ENCODE measurements at regions not wholly inside any gene's neighbourhood (a gene's known extent, or its start where the extent isn't known, plus 50 kb on each side); places are given as distances from the start of the nearest gene placed in this dataset.

DNA sequence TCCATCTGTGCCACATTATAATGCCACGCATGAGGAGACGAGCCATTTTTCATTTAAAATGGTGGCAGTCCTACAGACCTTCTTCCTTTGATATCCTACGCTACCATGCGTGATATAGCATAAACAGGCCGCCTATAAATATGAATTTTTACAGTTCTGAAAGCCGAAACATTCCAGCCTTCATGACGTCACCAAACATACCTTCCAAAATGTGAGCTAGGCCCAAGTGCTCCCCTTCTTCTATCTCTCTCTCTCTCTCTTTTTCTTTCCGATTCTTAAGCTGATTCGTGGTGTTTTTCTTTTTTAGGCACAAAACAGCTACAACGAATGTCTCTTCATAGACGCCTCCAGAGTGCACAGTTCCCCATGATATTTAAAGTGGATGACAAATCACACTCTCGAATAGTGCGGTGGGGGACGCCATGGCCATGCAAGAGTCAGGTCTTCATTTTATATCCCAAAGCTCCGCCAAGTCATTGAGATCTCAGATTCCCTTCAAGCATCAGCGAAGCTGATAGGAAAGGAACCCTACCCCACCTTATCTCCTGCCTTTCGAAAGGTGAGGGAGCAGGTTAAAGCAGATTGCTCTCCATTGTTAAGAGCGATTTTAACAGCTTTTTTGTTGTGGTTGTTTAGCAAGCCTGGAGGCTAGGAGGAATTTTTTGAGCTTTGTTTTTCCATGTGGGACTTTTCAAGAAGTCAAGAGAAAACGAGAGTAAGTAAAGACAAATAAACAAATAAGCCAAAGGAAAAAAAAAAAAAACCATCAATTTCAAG, 436.3 kb downstream of the CMPK2 start:
- Histone ChIP-seq H3K4me1 (ENCODE audit: insufficient read depth, poor library complexity, severe bottlenecking) (no peaks in the 10 kb centered on the region), H3K4me3 (ENCODE audit: severe bottlenecking) (no peak overlapping the region), H3K27ac (ENCODE audit: poor library complexity, severe bottlenecking) (no peak overlapping the region), H3K36me3 (ENCODE audit: low read depth) (no peaks in the 10 kb centered on the region), H3K9me3 (ENCODE audit: severe bottlenecking) (no peaks in the 10 kb centered on the region), H3K27me3 (ENCODE audit: insufficient read depth, poor library complexity, severe bottlenecking) (no peaks in the 10 kb centered on the region)
- no peak for DNase-seq (ENCODE audit: low spot score)
- TF ChIP-seq, protein P1, sequence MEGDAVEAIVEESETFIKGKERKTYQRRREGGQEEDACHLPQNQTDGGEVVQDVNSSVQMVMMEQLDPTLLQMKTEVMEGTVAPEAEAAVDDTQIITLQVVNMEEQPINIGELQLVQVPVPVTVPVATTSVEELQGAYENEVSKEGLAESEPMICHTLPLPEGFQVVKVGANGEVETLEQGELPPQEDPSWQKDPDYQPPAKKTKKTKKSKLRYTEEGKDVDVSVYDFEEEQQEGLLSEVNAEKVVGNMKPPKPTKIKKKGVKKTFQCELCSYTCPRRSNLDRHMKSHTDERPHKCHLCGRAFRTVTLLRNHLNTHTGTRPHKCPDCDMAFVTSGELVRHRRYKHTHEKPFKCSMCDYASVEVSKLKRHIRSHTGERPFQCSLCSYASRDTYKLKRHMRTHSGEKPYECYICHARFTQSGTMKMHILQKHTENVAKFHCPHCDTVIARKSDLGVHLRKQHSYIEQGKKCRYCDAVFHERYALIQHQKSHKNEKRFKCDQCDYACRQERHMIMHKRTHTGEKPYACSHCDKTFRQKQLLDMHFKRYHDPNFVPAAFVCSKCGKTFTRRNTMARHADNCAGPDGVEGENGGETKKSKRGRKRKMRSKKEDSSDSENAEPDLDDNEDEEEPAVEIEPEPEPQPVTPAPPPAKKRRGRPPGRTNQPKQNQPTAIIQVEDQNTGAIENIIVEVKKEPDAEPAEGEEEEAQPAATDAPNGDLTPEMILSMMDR (IDR thresholded peaks at IDR 0.05; ENCODE audit: poor library complexity, severe bottlenecking), result no peak
- ATAC-seq (ENCODE audit: low read depth), result no peak

DNA sequence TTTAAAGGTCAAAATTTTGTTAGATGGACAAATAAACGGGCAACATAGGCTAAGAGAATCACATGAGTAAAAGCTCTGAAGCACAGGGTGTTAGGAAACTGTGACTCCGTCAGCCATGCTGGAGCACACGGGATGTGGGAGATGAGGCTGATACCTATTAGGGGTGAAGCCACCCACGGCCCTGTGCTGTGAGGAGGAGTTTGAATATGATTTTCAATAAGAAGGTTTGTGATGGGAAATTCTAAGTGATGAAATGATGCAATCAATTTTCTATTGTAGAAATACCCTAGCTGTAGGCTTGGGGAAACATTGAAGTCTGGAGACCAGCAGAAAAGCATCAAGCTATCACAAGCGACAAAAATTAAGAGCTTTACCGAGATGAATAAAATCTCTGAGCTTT, 431.3 kb downstream of the CMPK2 start:
- Histone ChIP-seq H3K36me3 (ENCODE audit: low read depth) (no peaks in the 10 kb centered on the region), H3K9me3 (ENCODE audit: severe bottlenecking) (no peaks in the 10 kb centered on the region), H3K27me3 (ENCODE audit: insufficient read depth, poor library complexity, severe bottlenecking) (no peaks in the 10 kb centered on the region), H3K27ac (ENCODE audit: poor library complexity, severe bottlenecking) (no peak overlapping the region), H3K4me3 (ENCODE audit: severe bottlenecking) (no peak overlapping the region), H3K4me1 (ENCODE audit: insufficient read depth, poor library complexity, severe bottlenecking) (no peaks in the 10 kb centered on the region)
- no peak for ATAC-seq (ENCODE audit: low read depth)
- TF ChIP-seq, protein P1 (IDR thresholded peaks at IDR 0.05; ENCODE audit: poor library complexity, severe bottlenecking), result no peak
- no peak for DNase-seq (ENCODE audit: low spot score)

DNA sequence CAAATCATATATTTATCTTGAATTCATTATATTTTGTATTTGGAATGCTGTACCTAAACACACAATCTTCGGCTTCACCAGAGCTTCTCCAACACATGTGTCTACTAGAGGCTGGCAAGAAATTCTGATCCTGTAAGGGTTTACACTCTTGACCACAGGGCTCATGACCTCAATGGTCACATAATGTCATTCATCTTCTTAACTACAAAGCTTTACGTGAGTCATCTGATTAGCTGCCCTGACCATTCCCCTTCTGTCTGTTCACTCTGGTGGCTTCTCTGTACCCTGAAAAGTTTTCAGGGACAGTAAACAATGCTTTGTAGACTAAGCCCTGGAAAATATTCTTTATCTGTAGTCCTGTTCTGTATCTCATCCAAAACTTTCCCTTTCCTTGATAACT, 423.9 kb downstream of the CMPK2 start:
- TF ChIP-seq, protein P1 (IDR thresholded peaks at IDR 0.05; ENCODE audit: poor library complexity, severe bottlenecking), result no peak
- no peak overlapping the region for H3K27ac ChIP-seq (ENCODE audit: poor library complexity, severe bottlenecking)
- no peaks in the 10 kb centered on the region for H3K9me3 ChIP-seq (ENCODE audit: severe bottlenecking)
- no peaks in the 10 kb centered on the region for H3K27me3 ChIP-seq (ENCODE audit: insufficient read depth, poor library complexity, severe bottlenecking)
- no peaks in the 10 kb centered on the region for H3K36me3 ChIP-seq (ENCODE audit: low read depth)
- DNase-seq (ENCODE audit: low spot score) (no peak), ATAC-seq (ENCODE audit: low read depth) (no peak)
- no peaks in the 10 kb centered on the region for H3K4me1 ChIP-seq (ENCODE audit: insufficient read depth, poor library complexity, severe bottlenecking)
- no peak overlapping the region for H3K4me3 ChIP-seq (ENCODE audit: severe bottlenecking)

DNA sequence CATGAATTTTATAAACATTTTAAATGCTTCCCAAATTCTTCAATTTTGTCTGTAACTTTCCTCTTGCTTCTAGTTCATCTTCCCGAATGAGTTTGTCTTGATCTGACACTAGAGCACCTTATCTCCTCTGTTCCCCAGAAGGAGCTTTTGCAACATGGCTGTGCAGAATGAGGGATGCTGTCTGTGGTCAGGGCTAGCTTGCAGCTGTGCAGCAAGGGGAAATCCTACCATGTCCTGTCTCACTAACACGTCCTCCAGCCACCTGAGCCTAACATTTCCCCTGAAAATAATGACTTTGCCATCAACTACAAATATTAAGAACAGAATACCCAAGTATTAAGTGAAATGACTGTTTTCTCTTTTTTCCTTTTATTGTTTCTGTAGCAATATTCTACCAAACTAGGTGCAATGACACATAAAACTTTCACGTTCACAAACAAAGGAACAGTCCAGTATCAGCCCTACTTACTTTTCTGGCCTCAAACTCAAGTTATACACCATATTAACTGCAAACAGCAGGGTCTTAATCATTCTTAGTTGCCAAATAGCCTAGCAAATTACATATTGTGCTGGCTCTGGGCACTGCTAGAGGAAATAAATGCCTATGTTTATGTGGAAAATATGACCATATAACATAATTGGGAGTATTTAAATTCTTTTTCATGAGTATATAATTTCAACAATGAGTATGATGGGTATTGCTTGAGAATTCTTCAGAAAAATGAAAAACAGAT, 423.3 kb downstream of the CMPK2 start:
- no peak for ATAC-seq (ENCODE audit: low read depth)
- TF ChIP-seq, protein P1 (IDR thresholded peaks at IDR 0.05; ENCODE audit: poor library complexity, severe bottlenecking), result no peak
- no peak for DNase-seq (ENCODE audit: low spot score)
- no peaks in the 10 kb centered on the region for H3K36me3 ChIP-seq (ENCODE audit: low read depth)
- H3K4me3 ChIP-seq (ENCODE audit: severe bottlenecking), result no peak overlapping the region
- no peak overlapping the region for H3K27ac ChIP-seq (ENCODE audit: poor library complexity, severe bottlenecking)
- no peaks in the 10 kb centered on the region for H3K9me3 ChIP-seq (ENCODE audit: severe bottlenecking)
- no peaks in the 10 kb centered on the region for H3K27me3 ChIP-seq (ENCODE audit: insufficient read depth, poor library complexity, severe bottlenecking)
- no peaks in the 10 kb centered on the region for H3K4me1 ChIP-seq (ENCODE audit: insufficient read depth, poor library complexity, severe bottlenecking)

Measured in RWPE2 (cell line).